ENCODE measurements at regions not wholly inside any gene's neighbourhood (a gene's known extent, or its start where the extent isn't known, plus 50 kb on each side); places are given as distances from the start of the nearest gene placed in this dataset.

DNA sequence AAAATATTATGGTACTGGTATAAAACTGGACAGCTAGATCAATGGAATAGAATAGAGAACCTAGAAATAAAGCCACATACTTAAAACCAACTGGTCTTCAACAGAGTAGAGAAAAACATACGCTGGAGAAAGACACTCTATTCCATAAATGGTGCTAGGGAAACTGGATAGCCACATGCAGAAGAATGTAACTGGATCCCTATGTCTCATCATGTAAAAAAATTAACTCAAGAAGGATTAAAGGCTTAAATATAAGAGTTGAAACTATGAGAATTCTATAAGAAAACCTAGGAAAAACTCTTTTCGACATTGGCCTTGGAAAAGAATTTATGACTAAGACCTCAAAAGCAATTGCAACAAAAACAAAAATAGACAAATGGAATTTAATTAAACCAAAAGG, 114.6 kb downstream of the PCDH18 start (continued):
- TF ChIP-seq, protein P1, sequence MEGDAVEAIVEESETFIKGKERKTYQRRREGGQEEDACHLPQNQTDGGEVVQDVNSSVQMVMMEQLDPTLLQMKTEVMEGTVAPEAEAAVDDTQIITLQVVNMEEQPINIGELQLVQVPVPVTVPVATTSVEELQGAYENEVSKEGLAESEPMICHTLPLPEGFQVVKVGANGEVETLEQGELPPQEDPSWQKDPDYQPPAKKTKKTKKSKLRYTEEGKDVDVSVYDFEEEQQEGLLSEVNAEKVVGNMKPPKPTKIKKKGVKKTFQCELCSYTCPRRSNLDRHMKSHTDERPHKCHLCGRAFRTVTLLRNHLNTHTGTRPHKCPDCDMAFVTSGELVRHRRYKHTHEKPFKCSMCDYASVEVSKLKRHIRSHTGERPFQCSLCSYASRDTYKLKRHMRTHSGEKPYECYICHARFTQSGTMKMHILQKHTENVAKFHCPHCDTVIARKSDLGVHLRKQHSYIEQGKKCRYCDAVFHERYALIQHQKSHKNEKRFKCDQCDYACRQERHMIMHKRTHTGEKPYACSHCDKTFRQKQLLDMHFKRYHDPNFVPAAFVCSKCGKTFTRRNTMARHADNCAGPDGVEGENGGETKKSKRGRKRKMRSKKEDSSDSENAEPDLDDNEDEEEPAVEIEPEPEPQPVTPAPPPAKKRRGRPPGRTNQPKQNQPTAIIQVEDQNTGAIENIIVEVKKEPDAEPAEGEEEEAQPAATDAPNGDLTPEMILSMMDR (IDR thresholded peaks at IDR 0.05 in 2 of 3, conservative IDR thresholded peaks at IDR 0.05 in 1 of 3; ENCODE audit: borderline replicate concordance in 1 of 3, insufficient read depth in 1 of 3, low read depth in 2 of 3, low read length in 2 of 3), result no peak
- no peak for TF ChIP-seq CEBPB (IDR thresholded peaks at IDR 0.05; ENCODE audit: low read depth)

- no peaks in the 10 kb centered on the region for H3K4me1 ChIP-seq (ENCODE audit: control insufficient read depth in 1 of 2, insufficient read depth in 2 of 2, low read length in 2 of 2)
- BruUV-seq (replicated peaks), result no TSS peak
- no peak overlapping the region for H3K4me3 ChIP-seq (replicated peaks in 1 of 2; ENCODE audit: low read depth in 1 of 2, low read length in 2 of 2)
- H2AFZ ChIP-seq (ENCODE audit: low read depth, low read length, poor library complexity, severe bottlenecking), result no peak overlapping the region
- H3K36me3 ChIP-seq (ENCODE audit: control insufficient read depth in 1 of 2, insufficient read depth in 2 of 2, low read length in 2 of 2), result no peaks in the 10 kb centered on the region
- no peak overlapping the region for H3K4me2 ChIP-seq (ENCODE audit: low read length)
- no peaks in the 10 kb centered on the region for H3K27me3 ChIP-seq (ENCODE audit: insufficient read depth, low read length)
- H3K9ac ChIP-seq (ENCODE audit: low read length), result no peak overlapping the region
- H3K79me2 ChIP-seq (ENCODE audit: insufficient read depth, low read length), result no peaks in the 10 kb centered on the region
- no peaks in the 10 kb centered on the region for H4K20me1 ChIP-seq (ENCODE audit: insufficient read depth)
- H3K9me2 ChIP-seq (ENCODE audit: insufficient read depth), result no peaks in the 10 kb centered on the region
- DNase-seq (ENCODE audit: low read depth, low spot score) (no peak), ATAC-seq (no peak)
- ChIA-PET POLR2A (no interaction called here), CTCF (no interaction called here), RAD21 (ENCODE audit: low non-redundant PET in 1 of 2, low total read pairs in 2 of 2, uncharacterized antibody in 2 of 2, unreplicated experiment in 2 of 2) (no interaction called here)
- TF ChIP-seq ELF1 (IDR thresholded peaks at IDR 0.05; ENCODE audit: borderline replicate concordance, low read depth) (no peak), REST (IDR thresholded peaks at IDR 0.05; ENCODE audit: low read depth) (no peak), ZNF274 (IDR thresholded peaks at IDR 0.05; ENCODE audit: low read depth, low read length) (no peak), RAD21 (IDR thresholded peaks at IDR 0.05; ENCODE audit: low read depth) (no peak), SP1 (IDR thresholded peaks at IDR 0.05; ENCODE audit: low read depth) (no peak), CEBPB (IDR thresholded peaks at IDR 0.05; ENCODE audit: low read depth) (no peak), CBX3 (IDR thresholded peaks at IDR 0.05; ENCODE audit: low read depth) (no peak), ATF3 (IDR thresholded peaks at IDR 0.05) (no peak), ZFX (IDR thresholded peaks at IDR 0.05) (no peak), EGR1 (IDR thresholded peaks at IDR 0.05; ENCODE audit: low read depth) (no peak), SRF (IDR thresholded peaks at IDR 0.05; ENCODE audit: low read depth) (no peak), POLR2AphosphoS5 (IDR thresholded peaks at IDR 0.05; ENCODE audit: low read depth, low read length) (no peak)
- TF ChIP-seq, protein P1 (IDR thresholded peaks at IDR 0.05 in 2 of 3, conservative IDR thresholded peaks at IDR 0.05 in 1 of 3; ENCODE audit: borderline replicate concordance in 1 of 3, insufficient read depth in 1 of 3, low read depth in 2 of 3, low read length in 2 of 3), result no peak
- intact Hi-C loops (cut with micrococcal nuclease), result no loop called here
- no peaks in the 10 kb centered on the region for H3K9me3 ChIP-seq (ENCODE audit: control insufficient read depth in 1 of 2, insufficient read depth in 1 of 2, low read depth in 1 of 2, low read length in 2 of 2)
- no peak overlapping the region for H3K27ac ChIP-seq (ENCODE audit: low read depth, low read length)
Measured at GRCh38 chr4:137414802-137415201, 117.5 kb downstream of the PCDH18 start.

Measured in HCT116 (cell line).